ENCODE measurements at regions not wholly inside any gene's neighbourhood (a gene's known extent, or its start where the extent isn't known, plus 50 kb on each side); places are given as distances from the start of the nearest gene placed in this dataset.

- Histone ChIP-seq H3K9me3 (replicated peaks; ENCODE audit: control insufficient read depth, insufficient read depth, low read length) (no peaks in the 10 kb centered on the region), H3K4me1 (ENCODE audit: control insufficient read depth, insufficient read depth, low read length) (peaks cover 5% of the 10 kb centered on the region), H3K4me2 (ENCODE audit: control insufficient read depth, insufficient read depth) (no peak overlapping the region), H3K4me3 (no peak overlapping the region), H4K20me1 (ENCODE audit: control insufficient read depth, insufficient read depth) (no peaks in the 10 kb centered on the region), H3K27ac (ENCODE audit: control insufficient read depth, insufficient read depth) (no peak overlapping the region), H3K79me2 (ENCODE audit: control insufficient read depth, insufficient read depth, low read length) (no peaks in the 10 kb centered on the region), H3K36me3 (ENCODE audit: control insufficient read depth in 2 of 2, insufficient read depth in 2 of 2, low read length in 1 of 2) (no peaks in the 10 kb centered on the region), H2AFZ (ENCODE audit: control insufficient read depth, low read depth, low read length) (peak overlapping the region; percentile 37), H3K27me3 (replicated peaks in 1 of 2; ENCODE audit: control insufficient read depth in 2 of 2, insufficient read depth in 2 of 2, low read length in 1 of 2) (no peaks in the 10 kb centered on the region), H3K9ac (ENCODE audit: control insufficient read depth, insufficient read depth, low read length) (no peak overlapping the region)
- SMC1A ChIA-PET (ENCODE audit: uncharacterized antibody, unreplicated experiment): interaction anchor here (0.6 to 3.4 kb wide), 7 partner anchors 9 to 91 kb away, joined by 3 to 17 read pairs (median 5); no protein-coding TSS in a partner anchor
- in situ Hi-C loops (cut with MboI) (no loop called here), intact Hi-C loops (cut with micrococcal nuclease; ENCODE audit: unreplicated experiment) (no loop called here)
- no peak for FAIRE-seq
- POLR2A ChIA-PET: interaction anchor here (1.0 kb wide), 1 partner anchor 160 kb away, joined by 3 read pairs; no protein-coding TSS in a partner anchor
- RAD21 ChIA-PET (ENCODE audit: unreplicated experiment): interaction anchor here (0.7 kb wide), 1 partner anchor 1595 kb away, joined by 3 read pairs; no protein-coding TSS in a partner anchor
- no TSS peak for BruUV-seq (replicated peaks)
- peak; percentile 59 for ATAC-seq
- TF ChIP-seq ETV6 (conservative IDR thresholded peaks at IDR 0.05 in 1 of 2, IDR thresholded peaks at IDR 0.05 in 1 of 2; ENCODE audit: borderline replicate concordance in 1 of 2, low read depth in 1 of 2) (no peak), TARDBP (IDR thresholded peaks at IDR 0.05; ENCODE audit: borderline replicate concordance) (no peak), MEF2B (IDR thresholded peaks at IDR 0.05; ENCODE audit: partially characterized antibody, poor library complexity, severe bottlenecking) (no peak), CREM (IDR thresholded peaks at IDR 0.05; ENCODE audit: low read depth) (no peak), SPI1 (IDR thresholded peaks at IDR 0.05; ENCODE audit: borderline replicate concordance, insufficient read depth, low read depth, low read length) (no peak), TCF3 (IDR thresholded peaks at IDR 0.05; ENCODE audit: borderline replicate concordance, insufficient read depth, low read depth, low read length) (no peak)
- TF ChIP-seq, protein P1, sequence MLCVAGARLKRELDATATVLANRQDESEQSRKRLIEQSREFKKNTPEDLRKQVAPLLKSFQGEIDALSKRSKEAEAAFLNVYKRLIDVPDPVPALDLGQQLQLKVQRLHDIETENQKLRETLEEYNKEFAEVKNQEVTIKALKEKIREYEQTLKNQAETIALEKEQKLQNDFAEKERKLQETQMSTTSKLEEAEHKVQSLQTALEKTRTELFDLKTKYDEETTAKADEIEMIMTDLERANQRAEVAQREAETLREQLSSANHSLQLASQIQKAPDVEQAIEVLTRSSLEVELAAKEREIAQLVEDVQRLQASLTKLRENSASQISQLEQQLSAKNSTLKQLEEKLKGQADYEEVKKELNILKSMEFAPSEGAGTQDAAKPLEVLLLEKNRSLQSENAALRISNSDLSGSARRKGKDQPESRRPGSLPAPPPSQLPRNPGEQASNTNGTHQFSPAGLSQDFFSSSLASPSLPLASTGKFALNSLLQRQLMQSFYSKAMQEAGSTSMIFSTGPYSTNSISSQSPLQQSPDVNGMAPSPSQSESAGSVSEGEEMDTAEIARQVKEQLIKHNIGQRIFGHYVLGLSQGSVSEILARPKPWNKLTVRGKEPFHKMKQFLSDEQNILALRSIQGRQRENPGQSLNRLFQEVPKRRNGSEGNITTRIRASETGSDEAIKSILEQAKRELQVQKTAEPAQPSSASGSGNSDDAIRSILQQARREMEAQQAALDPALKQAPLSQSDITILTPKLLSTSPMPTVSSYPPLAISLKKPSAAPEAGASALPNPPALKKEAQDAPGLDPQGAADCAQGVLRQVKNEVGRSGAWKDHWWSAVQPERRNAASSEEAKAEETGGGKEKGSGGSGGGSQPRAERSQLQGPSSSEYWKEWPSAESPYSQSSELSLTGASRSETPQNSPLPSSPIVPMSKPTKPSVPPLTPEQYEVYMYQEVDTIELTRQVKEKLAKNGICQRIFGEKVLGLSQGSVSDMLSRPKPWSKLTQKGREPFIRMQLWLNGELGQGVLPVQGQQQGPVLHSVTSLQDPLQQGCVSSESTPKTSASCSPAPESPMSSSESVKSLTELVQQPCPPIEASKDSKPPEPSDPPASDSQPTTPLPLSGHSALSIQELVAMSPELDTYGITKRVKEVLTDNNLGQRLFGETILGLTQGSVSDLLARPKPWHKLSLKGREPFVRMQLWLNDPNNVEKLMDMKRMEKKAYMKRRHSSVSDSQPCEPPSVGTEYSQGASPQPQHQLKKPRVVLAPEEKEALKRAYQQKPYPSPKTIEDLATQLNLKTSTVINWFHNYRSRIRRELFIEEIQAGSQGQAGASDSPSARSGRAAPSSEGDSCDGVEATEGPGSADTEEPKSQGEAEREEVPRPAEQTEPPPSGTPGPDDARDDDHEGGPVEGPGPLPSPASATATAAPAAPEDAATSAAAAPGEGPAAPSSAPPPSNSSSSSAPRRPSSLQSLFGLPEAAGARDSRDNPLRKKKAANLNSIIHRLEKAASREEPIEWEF (IDR thresholded peaks at IDR 0.05; ENCODE audit: insufficient replicate concordance, low read depth, low read length): no peak
- TF ChIP-seq, protein P2, sequence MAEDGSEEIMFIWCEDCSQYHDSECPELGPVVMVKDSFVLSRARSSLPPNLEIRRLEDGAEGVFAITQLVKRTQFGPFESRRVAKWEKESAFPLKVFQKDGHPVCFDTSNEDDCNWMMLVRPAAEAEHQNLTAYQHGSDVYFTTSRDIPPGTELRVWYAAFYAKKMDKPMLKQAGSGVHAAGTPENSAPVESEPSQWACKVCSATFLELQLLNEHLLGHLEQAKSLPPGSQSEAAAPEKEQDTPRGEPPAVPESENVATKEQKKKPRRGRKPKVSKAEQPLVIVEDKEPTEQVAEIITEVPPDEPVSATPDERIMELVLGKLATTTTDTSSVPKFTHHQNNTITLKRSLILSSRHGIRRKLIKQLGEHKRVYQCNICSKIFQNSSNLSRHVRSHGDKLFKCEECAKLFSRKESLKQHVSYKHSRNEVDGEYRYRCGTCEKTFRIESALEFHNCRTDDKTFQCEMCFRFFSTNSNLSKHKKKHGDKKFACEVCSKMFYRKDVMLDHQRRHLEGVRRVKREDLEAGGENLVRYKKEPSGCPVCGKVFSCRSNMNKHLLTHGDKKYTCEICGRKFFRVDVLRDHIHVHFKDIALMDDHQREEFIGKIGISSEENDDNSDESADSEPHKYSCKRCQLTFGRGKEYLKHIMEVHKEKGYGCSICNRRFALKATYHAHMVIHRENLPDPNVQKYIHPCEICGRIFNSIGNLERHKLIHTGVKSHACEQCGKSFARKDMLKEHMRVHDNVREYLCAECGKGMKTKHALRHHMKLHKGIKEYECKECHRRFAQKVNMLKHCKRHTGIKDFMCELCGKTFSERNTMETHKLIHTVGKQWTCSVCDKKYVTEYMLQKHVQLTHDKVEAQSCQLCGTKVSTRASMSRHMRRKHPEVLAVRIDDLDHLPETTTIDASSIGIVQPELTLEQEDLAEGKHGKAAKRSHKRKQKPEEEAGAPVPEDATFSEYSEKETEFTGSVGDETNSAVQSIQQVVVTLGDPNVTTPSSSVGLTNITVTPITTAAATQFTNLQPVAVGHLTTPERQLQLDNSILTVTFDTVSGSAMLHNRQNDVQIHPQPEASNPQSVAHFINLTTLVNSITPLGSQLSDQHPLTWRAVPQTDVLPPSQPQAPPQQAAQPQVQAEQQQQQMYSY (CRISPR knock-in tag; IDR thresholded peaks at IDR 0.05): no peak
- TF ChIP-seq, protein P3, sequence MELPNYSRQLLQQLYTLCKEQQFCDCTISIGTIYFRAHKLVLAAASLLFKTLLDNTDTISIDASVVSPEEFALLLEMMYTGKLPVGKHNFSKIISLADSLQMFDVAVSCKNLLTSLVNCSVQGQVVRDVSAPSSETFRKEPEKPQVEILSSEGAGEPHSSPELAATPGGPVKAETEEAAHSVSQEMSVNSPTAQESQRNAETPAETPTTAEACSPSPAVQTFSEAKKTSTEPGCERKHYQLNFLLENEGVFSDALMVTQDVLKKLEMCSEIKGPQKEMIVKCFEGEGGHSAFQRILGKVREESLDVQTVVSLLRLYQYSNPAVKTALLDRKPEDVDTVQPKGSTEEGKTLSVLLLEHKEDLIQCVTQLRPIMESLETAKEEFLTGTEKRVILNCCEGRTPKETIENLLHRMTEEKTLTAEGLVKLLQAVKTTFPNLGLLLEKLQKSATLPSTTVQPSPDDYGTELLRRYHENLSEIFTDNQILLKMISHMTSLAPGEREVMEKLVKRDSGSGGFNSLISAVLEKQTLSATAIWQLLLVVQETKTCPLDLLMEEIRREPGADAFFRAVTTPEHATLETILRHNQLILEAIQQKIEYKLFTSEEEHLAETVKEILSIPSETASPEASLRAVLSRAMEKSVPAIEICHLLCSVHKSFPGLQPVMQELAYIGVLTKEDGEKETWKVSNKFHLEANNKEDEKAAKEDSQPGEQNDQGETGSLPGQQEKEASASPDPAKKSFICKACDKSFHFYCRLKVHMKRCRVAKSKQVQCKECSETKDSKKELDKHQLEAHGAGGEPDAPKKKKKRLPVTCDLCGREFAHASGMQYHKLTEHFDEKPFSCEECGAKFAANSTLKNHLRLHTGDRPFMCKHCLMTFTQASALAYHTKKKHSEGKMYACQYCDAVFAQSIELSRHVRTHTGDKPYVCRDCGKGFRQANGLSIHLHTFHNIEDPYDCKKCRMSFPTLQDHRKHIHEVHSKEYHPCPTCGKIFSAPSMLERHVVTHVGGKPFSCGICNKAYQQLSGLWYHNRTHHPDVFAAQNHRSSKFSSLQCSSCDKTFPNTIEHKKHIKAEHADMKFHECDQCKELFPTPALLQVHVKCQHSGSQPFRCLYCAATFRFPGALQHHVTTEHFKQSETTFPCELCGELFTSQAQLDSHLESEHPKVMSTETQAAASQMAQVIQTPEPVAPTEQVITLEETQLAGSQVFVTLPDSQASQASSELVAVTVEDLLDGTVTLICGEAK (IDR thresholded peaks at IDR 0.05; ENCODE audit: borderline replicate concordance): no peak
- CTCF ChIA-PET: interaction anchor here (1.1 to 1.3 kb wide), 2 partner anchors 9 to 12 kb away, joined by 3 to 5 read pairs; no protein-coding TSS in a partner anchor
- DNase-seq (ENCODE audit: low read depth, low spot score): no peak
Observed at GRCh38 chr5:96065685-96066385, 104.2 kb upstream of the ELL2 start.
